DMS 273 (cell line): ENCODE measurements at regions not wholly inside any gene's neighbourhood (a gene's known extent, or its start where the extent isn't known, plus 50 kb on each side); places are given as distances from the start of the nearest gene placed in this dataset.
"Not testable (repeated sequence)": the region's sequence is repeated elsewhere in the genome, so short reads cannot be mapped to it uniquely, and the experiment has no call there.

Source experiments
- DNase-seq: peaks from one replicate; lab custom pipeline; 2025; ENCODE audit not compliant: unreplicated experiment; lab: John Stamatoyannopoulos, UW

GRCh38 chr3:86794361-86795065 is 196.4 kb downstream of the VGLL3 start:
- no peak for DNase-seq

GRCh38 chr3:86793786-86794185 is 197.2 kb downstream of the VGLL3 start:
- no peak for DNase-seq

GRCh38 chr3:86792316-86792715 is 198.6 kb downstream of the VGLL3 start:
- peak; percentile 2 for DNase-seq

GRCh38 chr3:86790884-86791549 is 199.9 kb downstream of the VGLL3 start:
- no peak for DNase-seq

GRCh38 chr3:86788371-86788770 is 202.6 kb downstream of the VGLL3 start:
- DNase-seq, result no peak

GRCh38 chr3:86787091-86787490 is 203.9 kb downstream of the VGLL3 start:
- DNase-seq, result no peak

GRCh38 chr3:86785386-86785785 is 205.6 kb downstream of the VGLL3 start:
- DNase-seq, result no peak

- no peak for DNase-seq
Observed at GRCh38 chr3:86782866-86783265, 208.1 kb downstream of the VGLL3 start.

GRCh38 chr3:86782286-86782685 is 208.7 kb downstream of the VGLL3 start:
- DNase-seq, result no peak

- peak; percentile 42 for DNase-seq
Observed at GRCh38 chr3:86774082-86774691, 216.8 kb downstream of the VGLL3 start.

GRCh38 chr3:86772699-86773098 is 218.2 kb downstream of the VGLL3 start:
- no peak for DNase-seq

GRCh38 chr3:86771741-86772512 is 219.0 kb downstream of the VGLL3 start:
- DNase-seq, result no peak

GRCh38 chr3:86766331-86766730 is 224.6 kb downstream of the VGLL3 start:
- no peak for DNase-seq

- DNase-seq, result not testable (repeated sequence)
Observed at GRCh38 chr3:86757322-86758179, 233.4 kb downstream of the VGLL3 start.

GRCh38 chr3:86748015-86748414 is 242.9 kb downstream of the VGLL3 start:
- no peak for DNase-seq

GRCh38 chr3:86744051-86744450 is 246.9 kb downstream of the VGLL3 start:
- no peak for DNase-seq

- no peak for DNase-seq
Observed at GRCh38 chr3:86743233-86743632, 247.7 kb downstream of the VGLL3 start.

- no peak for DNase-seq
Observed at GRCh38 chr3:86740751-86741150, 250.2 kb downstream of the VGLL3 start.

- no peak for DNase-seq
Observed at GRCh38 chr3:86739244-86739643, 251.7 kb downstream of the VGLL3 start.

- DNase-seq, result no peak
Observed at GRCh38 chr3:86738684-86739083, 252.3 kb downstream of the VGLL3 start.

- DNase-seq, result no peak
Observed at GRCh38 chr3:86737517-86737916, 253.4 kb downstream of the VGLL3 start.
